HG02870 (cell line): ENCODE measurements at regions not wholly inside any gene's neighbourhood (a gene's known extent, or its start where the extent isn't known, plus 50 kb on each side); places are given as distances from the start of the nearest gene placed in this dataset.
"Not testable (repeated sequence)": the region's sequence is repeated elsewhere in the genome, so short reads cannot be mapped to it uniquely, and the experiment has no call there.

ENCODE experiments used
- ATAC-seq: cut with Tn5 transposase; IDR thresholded peaks from one replicate; pipeline ENCODE4 v1.9.1; 2021; ENCODE audit warnings: mild to moderate bottlenecking, moderate library complexity; ENCODE audit not compliant: unreplicated experiment

DNA sequence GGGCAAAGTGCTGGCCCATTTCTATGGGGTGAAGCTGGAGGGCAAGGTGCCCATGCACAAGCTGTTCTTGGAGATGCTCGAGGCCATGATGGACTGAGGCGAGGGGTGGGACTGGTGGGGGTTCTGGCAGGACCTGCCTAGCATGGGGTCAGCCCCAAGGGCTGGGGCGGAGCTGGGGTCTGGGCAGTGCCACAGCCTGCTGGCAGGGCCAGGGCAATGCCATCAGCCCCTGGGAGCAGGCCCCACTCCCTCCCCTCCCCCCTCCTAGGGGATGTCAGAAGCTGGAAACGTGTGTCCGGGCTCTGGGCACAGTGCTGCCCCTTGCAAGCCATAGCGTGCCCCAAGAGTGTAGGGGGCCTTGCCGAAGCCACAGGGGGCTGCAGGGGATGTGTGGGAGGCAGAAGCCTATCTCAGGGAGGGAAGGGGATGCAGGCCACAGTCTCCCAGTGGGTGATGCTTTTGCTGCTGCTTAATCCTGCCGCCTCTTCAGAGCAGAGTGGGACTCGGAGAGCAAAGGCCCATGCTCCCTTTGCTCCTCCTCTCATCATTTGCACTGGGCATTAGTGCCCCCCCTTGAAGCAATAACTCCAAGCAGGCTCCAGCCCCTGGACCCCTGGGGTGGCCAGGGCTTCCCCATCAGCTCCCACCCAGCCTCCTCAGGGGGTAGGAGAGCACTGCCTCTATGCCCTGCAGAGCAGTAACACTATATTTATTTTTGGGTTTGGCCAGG is 85.2 kb downstream of the MRPL57 start:
- ATAC-seq: not testable (repeated sequence)

DNA sequence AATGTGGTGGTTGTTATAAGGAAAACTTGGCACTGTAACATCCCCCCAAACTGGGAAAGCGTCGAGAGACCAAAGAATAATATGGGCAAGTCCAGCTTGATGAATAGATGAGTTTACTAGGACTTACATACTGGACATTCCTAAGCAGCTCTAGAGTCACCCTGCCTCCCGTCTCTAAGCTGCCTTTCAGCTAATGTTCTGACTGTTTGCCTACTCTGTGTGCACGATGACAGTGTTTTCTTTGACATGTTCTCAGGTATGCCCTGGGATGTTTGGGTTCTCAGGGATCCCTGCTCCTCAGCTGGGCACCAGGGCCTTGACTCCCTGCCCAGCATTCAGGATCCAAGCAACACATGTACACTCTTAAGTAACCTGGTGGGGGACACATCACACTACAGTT is 87.5 kb downstream of the MRPL57 start:
- not testable (repeated sequence) for ATAC-seq

DNA sequence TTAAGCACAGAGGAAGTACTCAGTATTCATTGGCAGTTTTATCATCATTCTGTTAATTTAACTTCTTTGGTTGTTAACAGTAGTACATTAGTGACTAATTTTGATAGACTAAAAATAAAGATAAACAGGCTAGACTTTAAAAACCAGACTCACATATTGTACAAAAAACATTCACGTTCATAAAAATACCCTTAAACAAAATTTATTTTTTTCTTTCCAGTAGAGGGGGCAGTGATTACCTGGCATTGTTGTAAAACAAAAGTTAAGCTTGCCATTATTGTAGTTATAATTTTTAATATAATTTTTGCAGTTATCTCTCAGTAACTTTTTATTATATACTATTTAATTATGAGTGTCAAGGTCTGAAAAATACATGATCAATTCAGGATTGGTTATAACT is 92.0 kb downstream of the MRPL57 start:
- not testable (repeated sequence) for ATAC-seq

DNA sequence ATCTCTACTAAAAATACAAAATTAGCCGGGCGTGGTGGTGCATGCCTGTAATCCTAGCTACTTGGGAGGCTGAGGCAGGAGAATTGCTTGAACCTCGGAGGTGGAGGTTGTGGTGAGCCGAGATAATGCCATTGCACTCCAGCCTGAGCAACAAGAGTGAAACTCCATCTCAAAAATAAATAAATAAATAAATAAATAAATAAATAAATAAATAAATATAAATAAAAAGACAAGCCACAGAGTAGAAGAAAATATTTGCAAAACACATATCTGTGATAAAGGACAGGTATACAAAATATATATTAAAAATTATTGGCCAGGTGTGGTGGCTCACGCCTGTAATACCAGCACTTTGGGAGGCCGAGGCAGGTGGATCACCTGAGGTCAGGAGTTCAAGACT is 96.0 kb downstream of the MRPL57 start:
- not testable (repeated sequence) for ATAC-seq

DNA sequence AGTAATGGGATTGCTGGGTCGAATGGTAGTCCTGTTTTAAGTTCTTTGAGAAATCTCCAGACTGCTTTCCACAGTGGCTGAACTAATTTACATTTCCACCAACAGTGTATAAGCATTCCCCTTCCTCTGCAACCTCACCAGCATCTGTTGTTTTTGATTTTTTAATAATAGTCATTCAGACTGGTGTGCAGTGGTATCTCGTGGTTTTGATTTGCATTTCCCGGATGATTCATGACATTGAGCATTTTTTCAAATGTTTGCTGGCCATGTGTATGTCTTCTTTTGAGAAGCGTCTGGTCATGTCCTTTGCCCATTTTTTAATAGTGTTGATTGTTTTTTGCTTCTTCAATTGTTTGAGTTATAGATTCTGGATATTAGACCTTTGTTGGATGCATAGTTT is 98.0 kb downstream of the MRPL57 start:
- not testable (repeated sequence) for ATAC-seq

DNA sequence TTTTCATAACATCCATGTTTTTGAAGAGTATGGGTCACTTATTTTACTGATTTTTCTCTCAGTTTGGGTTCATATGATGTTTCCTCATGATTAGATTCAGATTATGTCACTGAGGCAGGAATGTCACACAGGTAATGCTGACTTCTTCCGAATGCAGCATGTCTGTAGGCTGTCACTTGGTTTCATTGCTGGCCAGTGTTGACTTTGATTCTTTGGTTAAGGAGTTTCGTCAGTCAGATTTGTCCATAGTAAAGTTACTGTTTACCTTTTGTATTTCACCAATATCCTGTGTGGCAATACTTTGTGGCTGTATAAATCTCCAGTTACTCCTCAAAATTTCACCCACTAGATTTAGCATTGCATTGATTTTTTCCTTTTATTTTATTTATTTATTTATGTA is 105.6 kb downstream of the MRPL57 start:
- ATAC-seq: no peak

DNA sequence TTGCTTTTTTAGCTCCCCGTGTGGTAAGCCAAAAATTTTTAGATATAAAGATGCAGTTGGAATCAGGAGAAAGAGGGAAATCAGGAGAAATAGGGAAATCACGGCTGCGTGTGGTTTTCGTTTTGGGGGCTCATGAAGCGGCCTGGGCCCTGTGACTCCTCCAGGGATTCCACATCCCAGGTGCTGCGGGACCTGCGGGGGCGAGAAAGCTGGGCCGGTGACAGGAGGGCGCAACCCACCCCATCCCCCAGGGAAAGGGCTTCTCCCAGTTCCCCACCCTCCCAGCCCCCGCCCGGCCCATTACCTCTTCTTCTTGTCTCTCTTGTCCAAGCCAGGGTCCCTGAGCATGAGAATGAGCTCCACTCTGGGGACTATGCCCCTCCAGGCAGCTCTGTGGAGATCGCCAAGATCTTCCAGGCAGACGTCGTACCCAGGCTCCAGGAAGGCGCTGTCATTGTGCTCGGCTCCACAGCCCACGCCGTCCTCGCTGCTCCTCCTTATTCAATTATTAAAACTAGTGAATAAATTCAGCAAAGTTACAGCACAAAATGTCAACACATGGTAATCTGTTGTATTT is 111.0 kb downstream of the MRPL57 start:
- no peak for ATAC-seq

DNA sequence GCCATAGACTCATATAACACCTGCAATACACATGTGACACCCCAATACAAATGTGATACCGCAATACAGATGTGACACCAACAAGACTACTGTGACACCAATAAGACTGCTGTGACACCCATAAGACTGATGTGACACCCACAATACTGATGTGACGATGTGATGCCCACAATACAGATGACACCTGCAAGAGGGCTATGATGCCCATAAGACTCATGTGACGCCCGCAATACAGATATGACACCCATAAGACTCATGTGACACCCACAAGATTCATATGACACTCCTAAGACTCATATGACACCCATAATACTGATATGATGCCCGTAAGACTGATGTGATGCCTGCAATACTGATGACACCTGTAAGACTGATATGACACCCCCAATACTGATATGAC is 113.0 kb downstream of the MRPL57 start:
- no peak for ATAC-seq

DNA sequence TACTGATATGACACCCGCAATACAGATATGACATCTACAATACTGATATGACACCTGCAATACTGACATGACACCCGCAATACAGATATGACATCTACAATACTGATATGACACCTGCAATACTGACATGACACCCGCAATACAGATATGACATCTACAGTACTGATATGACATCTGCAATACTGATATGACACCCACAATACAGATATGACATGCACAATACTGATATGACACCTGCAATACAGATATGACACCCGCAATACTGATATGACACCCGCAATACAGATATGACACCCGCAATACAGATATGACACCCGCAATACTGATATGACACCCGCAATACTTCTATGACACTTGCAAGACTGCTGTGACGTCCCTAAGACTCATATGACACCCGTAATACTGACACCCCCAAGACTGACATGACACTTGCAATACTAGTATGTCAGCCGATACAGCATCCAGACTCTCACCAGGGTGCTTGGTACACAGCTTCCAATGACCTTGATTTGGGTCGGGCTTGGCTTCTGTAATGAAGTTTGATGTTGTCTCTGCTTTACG is 114.1 kb downstream of the MRPL57 start:
- ATAC-seq: not testable (repeated sequence)

DNA sequence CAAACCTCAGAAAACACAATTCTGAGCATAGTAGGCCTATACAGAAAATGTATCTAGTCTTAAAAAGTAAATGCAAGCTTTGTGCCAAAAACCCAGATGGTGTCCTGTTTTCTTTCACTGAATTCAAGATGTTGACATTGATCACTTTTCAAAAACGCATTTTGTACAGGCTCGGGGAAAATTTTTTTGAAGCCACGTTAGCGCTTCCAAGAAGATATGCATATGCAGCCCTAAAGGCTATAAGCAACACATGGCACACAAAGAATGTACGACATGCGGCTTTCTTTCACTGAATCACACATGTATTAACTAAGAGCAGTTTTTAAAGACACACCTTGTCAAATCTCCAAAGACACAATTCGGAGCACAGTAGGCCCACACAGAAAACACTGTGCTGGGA is 115.4 kb downstream of the MRPL57 start:
- ATAC-seq: no peak

DNA sequence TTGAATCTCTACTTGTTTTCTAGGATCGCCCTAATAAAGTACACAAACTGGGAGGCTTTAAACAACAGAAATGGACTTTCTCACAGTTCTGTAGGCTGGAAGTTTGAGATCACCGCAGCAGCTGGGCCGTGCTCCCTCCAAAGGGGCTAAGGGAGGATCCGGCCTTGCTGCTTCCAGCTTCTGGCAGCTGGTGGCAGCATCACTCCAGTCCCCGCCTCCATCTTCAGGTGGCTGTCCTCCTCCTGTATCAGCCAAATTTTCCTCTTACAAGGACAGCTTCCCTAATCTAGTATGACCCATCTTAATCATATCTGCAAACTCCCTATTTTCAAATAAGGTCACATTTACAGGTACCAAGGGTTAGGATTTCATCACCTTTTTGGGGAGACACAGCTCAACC is 120.5 kb downstream of the MRPL57 start:
- not testable (repeated sequence) for ATAC-seq

DNA sequence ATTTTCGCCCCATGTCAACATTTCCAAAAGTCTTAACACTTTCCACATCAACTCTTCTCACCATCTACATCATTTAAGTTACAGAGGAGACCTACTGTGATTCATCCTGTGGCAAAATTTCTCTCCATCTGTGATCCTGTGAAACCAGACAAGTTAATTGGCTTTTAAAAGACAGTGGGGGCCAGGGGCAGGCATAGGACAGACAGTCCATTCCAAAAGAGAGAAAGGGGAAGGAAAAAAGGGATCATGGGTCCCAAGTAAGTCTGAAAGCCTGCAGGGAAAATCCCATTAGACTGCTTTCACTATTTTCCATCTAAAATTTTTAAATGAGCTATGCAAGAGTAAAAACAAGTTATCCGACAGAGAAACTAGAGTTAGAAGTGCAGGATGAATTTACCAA is 121.0 kb downstream of the MRPL57 start:
- no peak for ATAC-seq

DNA sequence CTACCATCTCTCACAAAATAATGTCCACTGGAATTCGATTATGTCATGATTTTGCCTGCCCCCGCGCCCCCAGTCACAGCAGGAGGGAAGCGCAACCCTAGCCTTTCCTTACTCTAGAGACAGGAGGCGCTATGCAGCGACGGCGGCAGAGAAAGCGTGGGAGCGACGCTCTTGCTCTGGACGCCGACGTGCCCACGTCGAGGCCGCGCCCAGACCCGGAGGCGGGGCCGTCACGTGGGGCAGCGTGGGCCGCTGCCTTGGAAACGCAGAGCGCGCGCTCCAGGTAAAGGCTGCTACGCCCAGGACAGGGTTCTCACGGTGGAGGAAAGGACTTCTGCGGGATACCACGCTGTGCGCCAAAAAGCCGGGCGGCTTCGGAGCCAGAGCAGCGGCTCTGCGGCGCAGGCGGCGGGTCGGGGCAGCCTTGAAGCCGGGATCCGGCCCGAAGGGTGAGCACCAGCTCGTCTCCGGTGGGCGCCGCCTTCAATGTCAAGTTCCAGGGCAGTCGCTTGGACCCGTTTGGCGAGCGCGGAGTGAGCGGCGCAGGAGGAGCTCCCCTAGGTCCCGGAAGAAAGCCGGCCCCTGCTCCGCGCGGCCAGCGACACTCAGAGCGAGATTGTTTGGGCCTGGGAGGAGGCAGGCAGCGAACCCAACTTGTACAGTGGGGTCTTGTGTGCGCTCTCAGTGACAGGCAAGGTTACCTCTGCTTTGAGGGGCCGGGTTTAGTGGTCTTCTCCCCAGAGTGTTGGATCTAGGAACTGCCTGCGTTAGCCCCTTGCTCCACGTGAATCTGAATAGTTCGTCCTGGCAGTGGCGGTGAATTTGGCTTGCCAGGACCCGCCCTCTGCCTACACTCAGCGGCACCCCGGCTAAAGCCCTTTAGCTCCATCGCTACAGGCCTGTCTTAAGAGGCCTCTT is 121.7 kb downstream of the MRPL57 start:
- ATAC-seq: peak; percentile 86

DNA sequence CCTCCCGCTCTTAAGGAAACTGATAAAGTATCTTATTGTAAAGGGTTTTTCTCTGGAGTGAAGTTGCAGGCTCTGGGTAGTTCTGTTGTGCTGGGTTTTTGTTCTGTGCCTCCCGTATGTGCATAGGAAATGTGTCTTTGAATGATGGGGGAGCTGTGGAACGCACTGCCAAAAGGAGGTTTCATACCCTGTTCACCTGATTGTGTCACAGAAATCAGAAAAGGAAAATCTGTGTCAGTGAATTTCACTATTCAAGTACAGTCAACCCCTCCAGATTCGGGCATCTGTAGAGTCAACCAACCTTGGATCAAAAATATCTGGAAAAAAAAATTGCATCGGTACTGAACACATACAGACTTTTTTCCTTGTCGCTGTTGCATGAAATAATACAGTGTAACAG is 127.8 kb downstream of the MRPL57 start:
- ATAC-seq: no peak

DNA sequence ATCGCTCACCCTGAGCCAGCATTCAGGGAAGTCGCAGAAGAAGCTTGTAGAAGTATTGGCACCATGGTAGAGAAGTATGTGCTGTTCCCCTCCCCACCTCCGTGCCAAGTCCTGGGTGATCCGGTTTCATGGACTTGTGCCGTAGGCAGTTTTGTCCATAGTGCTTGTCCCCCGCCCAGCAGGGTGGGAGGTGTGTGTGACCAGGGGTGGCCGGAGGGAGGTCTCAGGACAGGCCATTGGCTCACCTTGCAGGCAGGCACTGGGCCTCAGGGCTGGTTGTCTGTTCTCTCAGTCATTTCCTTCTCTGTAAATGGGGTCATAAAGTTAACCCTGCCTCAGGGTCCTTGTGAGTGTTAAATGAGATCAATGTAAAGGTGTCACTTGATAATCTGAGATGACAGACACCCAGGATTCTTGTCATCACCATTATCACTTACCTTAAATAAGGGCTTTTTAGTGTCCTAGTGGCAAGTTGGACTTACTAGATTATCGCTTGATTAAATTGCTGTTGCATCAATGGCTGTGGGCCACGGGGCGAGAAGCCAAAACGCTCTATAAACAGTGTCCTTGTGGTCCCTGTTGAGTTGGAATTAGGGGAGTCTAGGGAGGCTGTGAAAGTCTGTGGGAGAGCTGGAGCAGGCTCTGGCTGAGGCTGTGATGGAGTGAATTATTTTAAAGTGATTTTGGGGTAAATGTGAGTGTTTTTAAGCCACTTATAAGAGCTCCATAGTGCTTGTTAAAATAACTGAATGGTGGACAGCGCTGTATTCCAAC is 130.0 kb downstream of the MRPL57 start:
- ATAC-seq: not testable (repeated sequence)

DNA sequence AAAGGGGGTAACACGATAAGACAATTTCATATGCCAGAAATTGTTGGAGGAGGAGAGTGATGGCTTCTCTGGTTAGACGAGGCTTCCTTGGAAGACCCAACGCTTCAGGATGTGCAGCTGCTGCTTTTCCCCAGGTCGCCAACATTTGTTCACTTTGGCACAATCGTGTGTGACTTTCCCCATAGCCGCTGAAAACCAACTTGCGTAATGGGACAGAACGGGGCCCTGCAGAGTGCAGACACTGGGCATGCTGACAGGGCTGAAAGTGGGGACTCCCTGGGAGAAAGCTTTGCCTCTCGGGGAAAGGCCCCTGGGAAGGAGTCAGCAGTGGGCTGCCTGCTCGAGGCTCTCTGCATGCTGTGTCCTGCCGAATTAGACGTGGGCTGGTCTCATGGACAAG is 130.7 kb downstream of the MRPL57 start:
- ATAC-seq: not testable (repeated sequence)

DNA sequence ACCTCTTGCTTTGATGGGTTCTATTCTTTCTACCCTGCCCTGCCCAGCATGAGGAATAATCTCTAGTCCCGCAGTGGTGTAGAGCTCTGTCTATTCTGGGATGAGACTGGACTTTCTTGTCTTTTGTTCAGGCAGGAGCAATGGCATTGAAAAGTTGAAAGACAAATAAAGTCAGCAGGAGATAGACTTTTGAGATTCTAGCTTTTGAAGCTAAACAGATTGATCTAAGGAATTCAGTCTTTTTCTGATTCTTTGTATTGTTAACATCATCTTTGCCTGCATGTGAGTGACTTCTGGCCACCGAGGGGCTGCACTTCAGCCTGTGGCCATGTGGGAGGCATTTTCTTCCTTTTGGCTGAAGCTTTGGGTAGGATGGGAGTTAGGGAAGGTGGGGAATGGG is 132.4 kb downstream of the MRPL57 start:
- no peak for ATAC-seq

DNA sequence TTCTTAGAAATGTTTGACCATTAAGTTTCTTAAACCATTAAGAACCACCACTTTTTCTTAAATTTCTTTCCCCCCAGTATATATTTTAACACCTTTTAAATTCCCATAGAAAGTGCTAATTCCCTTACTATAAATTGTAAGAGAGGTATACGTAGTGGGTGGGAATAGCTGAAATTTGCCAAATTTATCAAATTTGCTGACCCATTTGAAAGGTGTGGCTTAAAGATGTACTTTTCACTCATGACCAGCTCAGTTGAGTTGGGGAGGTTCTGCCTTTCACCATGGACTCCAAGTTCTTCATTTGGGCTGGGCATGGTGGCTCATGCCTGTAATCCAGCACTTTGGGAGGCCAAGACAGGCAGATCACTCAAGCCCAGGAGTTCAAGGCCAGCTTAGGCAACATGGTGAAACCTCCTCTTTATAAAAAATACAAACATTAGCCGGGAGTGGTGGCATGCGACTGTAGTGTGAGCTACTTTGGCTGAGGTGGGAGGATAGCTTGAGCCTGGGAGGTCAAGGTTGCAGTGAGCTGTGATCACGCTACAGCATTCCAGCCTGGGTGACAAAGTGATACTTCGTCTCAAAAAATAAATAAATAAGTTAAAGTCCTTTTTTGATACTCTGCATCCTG is 133.2 kb downstream of the MRPL57 start:
- no peak for ATAC-seq

DNA sequence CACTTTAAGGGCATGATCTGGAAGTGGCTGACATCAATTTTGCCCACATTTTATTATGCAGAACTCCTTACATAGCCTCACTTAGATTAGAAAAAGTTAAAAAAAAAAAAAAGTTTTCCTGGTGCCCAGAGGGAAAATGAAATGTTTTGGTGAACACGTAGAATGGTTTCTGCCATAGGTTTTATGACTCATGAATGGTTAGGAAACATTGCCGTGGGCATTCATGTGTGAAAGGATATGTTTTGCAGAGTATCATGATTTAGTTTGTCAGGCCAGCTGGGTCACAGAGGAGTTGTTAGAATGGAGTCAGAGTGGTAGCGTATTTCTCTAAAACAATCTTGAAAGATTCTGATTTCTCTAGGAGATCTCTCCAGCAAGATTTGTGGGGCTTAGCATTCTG is 133.8 kb downstream of the MRPL57 start:
- no peak for ATAC-seq

DNA sequence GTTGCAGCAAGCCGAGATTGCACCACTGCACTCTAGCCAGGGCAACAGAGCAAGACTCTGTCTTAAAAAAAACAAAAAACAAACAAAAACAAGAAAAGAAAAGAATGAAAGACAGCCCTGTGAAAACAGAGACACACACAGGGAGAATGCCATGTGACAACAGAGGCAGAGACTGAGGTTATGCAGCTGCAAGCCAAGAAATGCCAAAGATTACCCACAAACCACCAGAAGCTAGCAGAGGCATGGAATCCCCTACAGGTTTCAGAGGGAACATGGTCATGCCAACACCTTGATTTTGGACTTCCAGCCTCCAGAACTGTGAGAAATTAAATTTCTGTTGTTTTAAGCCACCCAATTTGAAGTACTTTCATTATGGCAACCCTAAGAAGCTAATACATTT is 138.5 kb downstream of the MRPL57 start:
- not testable (repeated sequence) for ATAC-seq
